ENCODE measurements at regions not wholly inside any gene's neighbourhood (a gene's known extent, or its start where the extent isn't known, plus 50 kb on each side); places are given as distances from the start of the nearest gene placed in this dataset.

- no peak overlapping the region for H3K27ac Mint-ChIP-seq
- H3K27me3 Mint-ChIP-seq = no peaks in the 10 kb centered on the region
- H3K9me3 Mint-ChIP-seq = peaks cover 7% of the 10 kb centered on the region
- H3K4me3 Mint-ChIP-seq = no peak overlapping the region
- H3K36me3 Mint-ChIP-seq = no peaks in the 10 kb centered on the region
- no peak for ATAC-seq
- H3K4me1 Mint-ChIP-seq = no peaks in the 10 kb centered on the region
Measured at GRCh38 chr4:124565371-124565770, 147.2 kb downstream of the ANKRD50 start.

- H3K9me3 Mint-ChIP-seq = peaks cover 7% of the 10 kb centered on the region
- no peak for ATAC-seq
- H3K27me3 Mint-ChIP-seq = no peaks in the 10 kb centered on the region
- no peak overlapping the region for H3K4me3 Mint-ChIP-seq
- H3K4me1 Mint-ChIP-seq = no peaks in the 10 kb centered on the region
- H3K27ac Mint-ChIP-seq = no peak overlapping the region
- no peaks in the 10 kb centered on the region for H3K36me3 Mint-ChIP-seq
Measured at GRCh38 chr4:124566030-124566429, 146.5 kb downstream of the ANKRD50 start.

GRCh38 chr4:124573056-124573455 lies 139.5 kb downstream of the ANKRD50 start:
- peaks cover 9% of the 10 kb centered on the region for H3K9me3 Mint-ChIP-seq
- no peaks in the 10 kb centered on the region for H3K4me1 Mint-ChIP-seq
- H3K36me3 Mint-ChIP-seq = no peaks in the 10 kb centered on the region
- ATAC-seq = no peak
- no peak overlapping the region for H3K4me3 Mint-ChIP-seq
- no peak overlapping the region for H3K27ac Mint-ChIP-seq
- no peaks in the 10 kb centered on the region for H3K27me3 Mint-ChIP-seq

- H3K27me3 Mint-ChIP-seq = no peaks in the 10 kb centered on the region
- no peaks in the 10 kb centered on the region for H3K36me3 Mint-ChIP-seq
- no peaks in the 10 kb centered on the region for H3K4me1 Mint-ChIP-seq
- no peak for ATAC-seq
- no peak overlapping the region for H3K27ac Mint-ChIP-seq
- no peak overlapping the region for H3K4me3 Mint-ChIP-seq
- peaks cover 9% of the 10 kb centered on the region for H3K9me3 Mint-ChIP-seq
Measured at GRCh38 chr4:124579896-124580295, 132.6 kb downstream of the ANKRD50 start.

- no peaks in the 10 kb centered on the region for H3K4me1 Mint-ChIP-seq
- H3K27me3 Mint-ChIP-seq = no peaks in the 10 kb centered on the region
- H3K4me3 Mint-ChIP-seq = no peak overlapping the region
- ATAC-seq = no peak
- H3K27ac Mint-ChIP-seq = no peak overlapping the region
- H3K36me3 Mint-ChIP-seq = no peaks in the 10 kb centered on the region
- H3K9me3 Mint-ChIP-seq = peaks cover 11% of the 10 kb centered on the region
Measured at GRCh38 chr4:124583797-124584196, 128.7 kb downstream of the ANKRD50 start.

GRCh38 chr4:124589786-124590185 lies 122.7 kb downstream of the ANKRD50 start:
- Mint-ChIP-seq H3K4me1 (no peaks in the 10 kb centered on the region), H3K27me3 (no peaks in the 10 kb centered on the region), H3K4me3 (no peak overlapping the region), H3K36me3 (no peaks in the 10 kb centered on the region), H3K9me3 (peaks cover 15% of the 10 kb centered on the region), H3K27ac (no peak overlapping the region)
- ATAC-seq = no peak

GRCh38 chr4:124590480-124590879 lies 122.1 kb downstream of the ANKRD50 start:
- ATAC-seq = no peak
- H3K4me1 Mint-ChIP-seq = no peaks in the 10 kb centered on the region
- no peaks in the 10 kb centered on the region for H3K27me3 Mint-ChIP-seq
- H3K27ac Mint-ChIP-seq = no peak overlapping the region
- peaks cover 15% of the 10 kb centered on the region for H3K9me3 Mint-ChIP-seq
- no peak overlapping the region for H3K4me3 Mint-ChIP-seq
- no peaks in the 10 kb centered on the region for H3K36me3 Mint-ChIP-seq

GRCh38 chr4:124591637-124592036 lies 120.9 kb downstream of the ANKRD50 start:
- Mint-ChIP-seq H3K4me1 (no peaks in the 10 kb centered on the region), H3K27me3 (no peaks in the 10 kb centered on the region), H3K27ac (no peak overlapping the region), H3K36me3 (no peaks in the 10 kb centered on the region), H3K9me3 (peaks cover 15% of the 10 kb centered on the region), H3K4me3 (no peak overlapping the region)
- no peak for ATAC-seq

- Mint-ChIP-seq H3K27me3 (no peaks in the 10 kb centered on the region), H3K36me3 (no peaks in the 10 kb centered on the region), H3K9me3 (peaks cover 6% of the 10 kb centered on the region), H3K27ac (no peak overlapping the region), H3K4me1 (no peaks in the 10 kb centered on the region), H3K4me3 (no peak overlapping the region)
- no peak for ATAC-seq
Measured at GRCh38 chr4:124593494-124593893, 119.0 kb downstream of the ANKRD50 start.

GRCh38 chr4:124594945-124595344 lies 117.6 kb downstream of the ANKRD50 start:
- Mint-ChIP-seq H3K27ac (no peak overlapping the region), H3K4me1 (no peaks in the 10 kb centered on the region), H3K9me3 (no peaks in the 10 kb centered on the region), H3K27me3 (no peaks in the 10 kb centered on the region), H3K4me3 (no peak overlapping the region), H3K36me3 (no peaks in the 10 kb centered on the region)
- no peak for ATAC-seq

GRCh38 chr4:124596816-124597215 lies 115.7 kb downstream of the ANKRD50 start:
- ATAC-seq = no peak
- Mint-ChIP-seq H3K9me3 (no peaks in the 10 kb centered on the region), H3K4me1 (no peaks in the 10 kb centered on the region)

GRCh38 chr4:124610211-124610610 lies 102.3 kb downstream of the ANKRD50 start:
- Mint-ChIP-seq H3K4me1 (no peaks in the 10 kb centered on the region), H3K27ac (no peak overlapping the region), H3K9me3 (peaks cover 11% of the 10 kb centered on the region), H3K27me3 (no peaks in the 10 kb centered on the region), H3K36me3 (no peaks in the 10 kb centered on the region), H3K4me3 (no peak overlapping the region)
- no peak for ATAC-seq

More at GRCh38 chr4:124596816-124597215, 115.7 kb downstream of the ANKRD50 start:
- H3K4me3 Mint-ChIP-seq = no peak overlapping the region
- H3K36me3 Mint-ChIP-seq = no peaks in the 10 kb centered on the region
- no peaks in the 10 kb centered on the region for H3K27me3 Mint-ChIP-seq
- H3K27ac Mint-ChIP-seq = no peak overlapping the region

Measured in stimulated activated memory B cell treated with anti-CD40 and anti-IgM and Interleukin-4, amounts not matched to agents 10 μg/mL and 1 μg/mL and 100 μg/mL, for 72 hours (primary cell).